ENCODE measurements at regions not wholly inside any gene's neighbourhood (a gene's known extent, or its start where the extent isn't known, plus 50 kb on each side); places are given as distances from the start of the nearest gene placed in this dataset.

DNA sequence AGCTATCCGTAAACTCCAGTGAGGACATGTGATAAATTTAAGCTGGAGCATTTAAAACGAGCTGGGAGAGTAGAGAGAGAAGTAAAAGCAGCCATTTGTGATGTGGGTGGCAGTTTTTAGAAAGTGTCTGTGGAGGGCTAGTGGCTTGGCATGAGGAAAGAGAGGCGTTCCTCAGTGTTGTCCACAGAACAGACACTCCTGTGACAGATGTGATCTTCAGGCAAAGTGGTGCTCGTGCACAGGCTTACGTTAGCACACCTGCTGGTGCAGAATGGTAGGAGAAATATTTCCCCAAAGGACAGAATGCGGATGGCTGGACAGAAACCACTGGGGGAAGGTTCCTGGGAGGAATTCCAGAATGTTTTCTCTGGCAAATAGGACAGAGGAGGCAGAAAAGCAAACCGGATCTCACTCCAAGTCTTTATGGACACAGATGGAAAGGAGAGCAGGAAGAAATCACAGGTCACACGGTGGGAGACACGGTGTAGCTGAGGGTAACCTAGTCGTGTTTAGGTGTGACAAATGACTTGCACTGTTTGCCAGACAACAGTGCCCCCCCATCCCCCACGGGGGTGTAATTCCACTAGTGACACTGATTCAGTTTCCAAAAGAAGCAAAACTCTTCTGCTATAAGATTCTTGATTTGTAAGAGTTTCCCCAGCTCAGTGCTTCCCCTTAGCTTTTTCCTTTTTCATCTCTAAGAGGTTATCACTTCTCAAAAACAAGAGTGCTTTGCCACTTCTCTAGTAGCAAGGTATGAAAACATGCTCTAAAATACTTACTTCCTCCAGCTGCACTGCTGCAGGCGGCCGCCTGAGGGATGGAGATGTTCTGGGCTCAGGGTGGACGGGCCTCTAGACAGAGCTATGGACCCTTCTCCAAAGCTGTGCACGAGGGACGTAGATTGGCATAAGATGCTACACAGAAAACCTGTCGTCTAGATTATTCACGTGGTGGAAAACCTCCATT lies 293.2 kb downstream of the QKI start:
- DNase-seq: peak in 1 of 2 donors; percentile 7

DNA sequence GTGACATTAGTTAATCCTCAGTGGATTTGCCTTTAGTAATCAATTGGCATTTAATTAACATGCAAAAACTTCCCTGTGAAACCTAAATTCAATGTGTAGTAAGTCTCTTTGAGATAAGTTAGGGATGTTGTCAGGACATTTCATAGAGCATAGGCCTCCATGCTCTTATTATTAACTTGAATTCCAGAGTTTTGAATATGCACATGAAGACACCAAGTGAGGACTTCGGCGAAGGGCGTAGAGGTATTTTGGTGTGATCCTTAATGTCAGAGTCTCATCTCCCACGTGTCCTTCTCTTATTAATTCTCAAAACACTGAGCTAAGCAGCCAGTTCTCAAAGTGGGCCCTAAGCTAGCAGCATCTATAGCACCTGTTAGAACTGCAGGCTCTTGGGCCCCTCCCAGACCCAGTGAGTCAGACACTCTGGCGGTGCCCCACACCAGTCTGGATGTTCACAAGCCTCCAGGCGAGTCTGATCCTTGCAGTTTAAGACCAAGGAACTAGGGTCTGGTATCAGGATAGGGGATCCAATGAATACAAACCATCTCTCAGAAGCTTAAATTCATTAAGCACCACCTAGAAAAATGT lies 292.1 kb downstream of the QKI start:
- DNase-seq: no peak

DNA sequence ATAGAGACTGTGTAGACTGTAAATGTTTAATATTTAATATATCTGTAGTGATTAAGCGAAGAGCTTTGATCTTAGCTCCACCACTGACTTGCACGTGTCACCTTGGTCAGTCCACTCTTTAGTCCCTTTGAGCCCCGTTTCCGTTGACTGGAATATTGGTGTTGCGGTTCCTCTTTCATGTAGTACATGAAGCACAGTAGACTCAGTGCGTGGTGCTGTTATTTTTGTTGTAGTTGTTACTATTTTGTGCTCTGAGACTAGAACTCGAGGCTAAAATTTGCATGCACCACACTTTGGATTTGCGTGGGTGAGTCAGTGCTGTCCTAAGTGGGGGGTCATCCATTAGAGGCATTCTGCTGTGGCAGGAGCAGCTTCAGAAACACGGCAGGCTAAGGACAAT lies 291.4 kb downstream of the QKI start:
- DNase-seq: peak in 1 of 2 donors; percentile 35

DNA sequence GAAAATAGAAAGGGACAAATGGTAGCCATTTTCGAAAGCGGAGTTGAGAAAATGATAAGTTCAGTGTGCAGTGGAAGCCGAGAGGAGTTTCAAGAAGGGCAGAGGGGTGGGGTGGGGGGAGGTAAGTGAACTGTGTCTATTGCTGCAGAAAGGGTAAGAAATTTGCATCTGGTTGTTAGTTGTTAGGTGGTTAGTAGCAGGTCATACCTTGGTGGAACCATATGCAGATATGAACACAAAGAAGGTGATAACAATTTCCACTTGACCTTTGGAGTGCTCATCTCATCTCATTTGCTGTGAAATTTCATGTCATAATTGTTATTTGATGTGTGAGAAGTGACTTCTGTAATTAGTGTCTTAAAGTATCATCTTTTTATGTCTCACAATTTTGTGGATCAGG lies 288.2 kb downstream of the QKI start:
- no peak for DNase-seq

DNA sequence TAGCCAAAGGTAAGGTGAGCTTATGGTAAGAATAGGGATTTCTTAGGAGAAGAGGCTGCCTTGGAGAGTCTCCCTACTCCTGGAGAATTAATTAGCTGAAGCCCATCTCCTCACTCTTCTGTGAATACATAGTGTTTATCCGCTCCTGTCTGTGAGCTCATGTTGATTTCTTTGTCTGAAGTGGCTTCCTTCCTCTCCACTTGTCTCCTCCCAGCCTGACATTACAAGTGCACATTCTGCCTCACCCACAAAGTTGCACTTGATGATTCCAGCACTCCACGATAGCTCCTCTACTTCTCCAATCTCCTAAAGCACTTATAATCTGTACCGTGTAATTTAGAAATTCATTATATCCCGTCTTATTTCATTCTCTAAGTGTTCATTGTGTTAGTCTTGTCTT lies 287.2 kb downstream of the QKI start:
- peak; percentile 32 to 43 for DNase-seq

DNA sequence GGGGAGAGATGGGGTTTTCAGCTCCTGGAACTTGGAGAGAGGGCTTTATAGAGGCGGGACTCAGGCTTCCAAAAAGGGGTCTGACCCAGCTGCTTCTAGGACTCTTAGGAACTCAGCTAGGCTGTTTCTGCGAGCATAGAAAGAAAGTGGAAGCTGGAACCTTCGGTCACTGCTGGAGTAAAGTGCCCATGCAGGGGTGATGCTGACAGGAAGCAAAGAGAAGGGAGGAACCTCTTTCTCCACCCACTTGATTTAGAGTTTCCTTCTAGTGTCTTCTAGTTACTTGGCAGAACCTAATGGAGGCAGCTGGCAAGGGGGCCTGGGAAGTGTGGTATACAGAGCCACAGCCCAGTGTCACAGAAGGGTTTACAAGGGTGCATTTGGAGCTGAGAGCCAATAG lies 283.6 kb downstream of the QKI start:
- DNase-seq: peak; percentile 43 to 51

DNA sequence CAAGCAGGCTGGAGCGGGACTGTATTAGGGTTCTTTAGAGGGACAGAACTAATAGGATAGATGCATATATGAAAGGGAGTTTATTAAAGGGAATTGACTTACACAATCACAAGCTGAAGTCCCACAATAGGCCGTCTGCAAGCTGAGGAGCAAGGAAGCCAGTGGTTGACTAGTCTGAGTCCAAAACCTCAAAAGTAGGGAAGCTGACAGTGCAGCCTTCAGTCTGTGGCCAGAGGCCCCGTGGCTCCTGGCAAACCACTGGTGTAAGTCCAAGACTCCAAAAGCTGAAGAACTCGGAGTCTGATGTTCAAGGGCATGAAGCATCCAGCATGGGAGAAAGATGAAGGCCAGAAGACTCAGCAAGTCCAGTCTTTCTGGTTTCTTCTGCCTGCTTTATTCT lies 281.8 kb downstream of the QKI start:
- DNase-seq: peak; percentile 53 to 59

DNA sequence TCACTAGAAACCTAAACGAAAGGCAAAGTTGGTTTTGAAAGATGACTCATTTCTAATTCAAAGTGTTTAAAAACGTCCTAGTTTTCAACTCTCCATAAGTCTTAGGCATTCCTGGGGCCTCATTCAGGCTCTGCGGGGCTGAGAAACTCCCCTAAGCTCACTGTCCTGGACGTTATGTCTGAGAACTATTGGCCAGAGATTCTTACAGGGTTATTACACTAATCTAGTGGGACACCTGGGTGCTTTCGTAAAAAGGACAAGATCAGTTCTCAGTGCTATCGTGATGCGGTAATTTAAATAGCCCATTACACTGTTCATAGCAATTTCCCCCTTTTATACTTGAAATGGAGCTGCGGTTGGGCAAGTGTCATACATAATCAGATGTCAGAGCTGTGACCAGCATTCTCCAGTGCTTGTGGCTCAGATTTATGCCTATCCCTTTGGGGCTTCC lies 280.9 kb downstream of the QKI start:
- DNase-seq: no peak

DNA sequence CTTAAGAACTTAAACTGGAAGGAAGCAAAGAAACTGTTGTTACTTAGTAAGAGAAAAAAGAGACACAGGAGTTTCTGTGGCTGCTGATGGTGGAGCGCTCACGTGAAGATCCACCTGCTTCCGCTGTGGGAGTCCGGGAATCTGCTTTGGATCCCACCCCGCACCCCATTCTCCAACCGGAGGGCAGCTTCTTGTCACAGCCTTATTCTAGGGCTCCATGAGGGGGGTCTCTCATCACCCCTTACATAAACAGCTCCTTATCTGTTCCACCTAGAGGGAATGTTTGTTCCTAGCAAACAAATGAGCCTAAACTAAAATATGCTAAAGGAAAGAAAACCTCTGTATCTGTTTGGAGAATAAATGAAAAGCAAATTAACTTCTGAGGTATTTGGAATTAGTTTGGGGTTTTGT lies 280.5 kb downstream of the QKI start:
- DNase-seq: no peak

DNA sequence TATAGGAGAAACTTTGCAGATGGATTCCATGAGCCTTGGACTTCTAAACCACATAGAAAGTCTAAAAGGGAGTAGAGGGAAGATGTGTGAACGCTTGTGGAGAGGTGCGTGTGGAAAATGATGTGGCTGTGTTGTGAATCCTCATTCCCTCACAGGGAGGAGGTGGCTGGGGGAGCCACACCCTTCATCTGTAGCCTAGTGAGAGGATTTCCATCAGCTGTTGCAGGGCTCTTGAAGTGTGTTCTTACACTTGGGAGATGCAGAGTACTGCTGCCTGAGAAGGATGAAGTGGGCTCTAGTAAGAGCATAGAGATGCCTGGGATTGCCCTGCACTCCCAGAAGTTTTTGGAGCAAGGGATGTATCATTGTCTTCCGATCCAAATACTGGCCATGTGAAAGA lies 279.6 kb downstream of the QKI start:
- DNase-seq: no peak

DNA sequence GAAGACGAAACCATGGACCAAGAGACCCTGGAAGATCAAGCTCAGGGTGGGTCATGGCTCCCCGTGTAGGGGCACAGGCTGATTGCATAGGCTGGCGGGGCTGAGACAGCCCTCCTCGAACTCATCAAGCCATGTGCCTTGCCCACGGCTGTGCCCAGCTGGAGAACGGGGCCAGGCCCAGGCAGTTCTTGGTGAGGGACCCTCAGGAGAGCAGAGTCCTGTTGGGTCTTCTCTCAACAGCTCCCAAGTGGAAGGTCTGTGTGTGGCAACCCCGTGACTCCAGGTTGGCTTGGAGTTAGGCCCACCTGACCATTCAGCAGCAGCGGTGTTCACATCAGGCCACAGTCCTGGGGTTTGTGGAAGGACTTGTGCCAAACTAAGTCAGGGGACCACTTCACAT lies 276.5 kb downstream of the QKI start:
- no peak for DNase-seq

DNA sequence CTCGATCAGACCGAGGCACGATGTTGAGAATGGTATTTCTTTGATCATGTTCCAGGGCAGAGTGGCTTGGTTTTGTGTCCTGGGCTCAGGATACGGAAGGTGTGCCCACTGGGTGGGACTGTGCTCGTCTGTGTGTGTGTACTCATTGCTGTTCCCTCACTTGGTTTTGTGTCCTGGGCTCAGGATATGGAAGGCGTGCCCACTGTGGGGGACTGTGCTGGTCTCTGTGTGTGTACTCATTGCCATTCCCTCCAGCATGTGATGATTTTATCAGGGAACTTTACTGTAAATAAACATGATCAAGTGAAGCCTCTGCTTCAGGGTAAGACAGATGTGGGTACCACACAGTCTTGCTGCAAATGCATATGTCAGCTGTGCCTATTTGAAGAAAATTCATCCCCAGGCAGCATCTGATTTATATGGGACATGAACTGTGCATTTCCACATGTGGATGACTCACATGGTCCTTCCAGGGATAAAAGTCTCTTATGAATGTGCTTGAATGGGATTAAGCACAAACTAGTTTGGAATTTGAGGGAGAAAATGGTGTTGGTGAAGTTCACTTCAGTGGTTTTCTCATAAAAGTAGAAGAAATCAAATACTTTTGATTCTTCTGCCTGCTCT lies 274.3 kb downstream of the QKI start:
- no peak for DNase-seq

DNA sequence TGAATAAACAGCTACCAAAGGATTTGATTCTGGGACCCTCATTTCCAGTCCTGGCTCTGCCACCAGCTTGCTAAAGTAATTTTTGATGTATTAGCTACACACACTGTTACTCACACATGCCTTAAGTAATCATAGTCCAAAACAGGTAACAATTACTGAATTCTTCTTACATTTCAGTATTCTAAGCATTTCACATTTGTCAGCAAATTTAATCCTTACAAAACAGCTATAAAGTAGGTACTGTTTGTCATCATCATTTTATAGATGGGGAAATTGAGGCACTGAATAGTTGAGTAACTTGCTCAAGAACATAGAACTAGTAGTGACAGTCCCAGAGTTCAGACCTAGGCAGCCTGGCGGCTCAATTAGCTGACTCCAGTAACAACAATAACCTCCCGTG lies 272.6 kb downstream of the QKI start:
- no peak for DNase-seq

DNA sequence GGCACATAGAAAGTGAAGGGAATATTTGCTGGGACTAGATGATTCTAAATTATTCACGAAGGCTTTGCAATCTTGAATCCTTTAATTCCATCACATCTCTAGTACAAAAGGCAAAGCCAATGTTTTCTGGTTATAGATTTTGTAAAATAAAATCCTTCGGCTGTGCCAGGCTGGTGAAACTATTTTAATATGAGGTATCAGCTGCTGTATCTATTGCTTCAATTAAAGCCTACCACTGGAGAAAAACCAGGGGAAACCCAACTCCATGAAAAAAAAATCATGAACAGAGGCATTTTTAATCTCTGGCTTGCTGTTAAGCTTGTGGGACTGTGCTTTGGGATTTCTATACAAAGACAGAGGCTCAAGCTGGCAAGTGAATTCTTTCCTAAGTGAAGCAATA lies 271.8 kb downstream of the QKI start:
- DNase-seq: no peak

DNA sequence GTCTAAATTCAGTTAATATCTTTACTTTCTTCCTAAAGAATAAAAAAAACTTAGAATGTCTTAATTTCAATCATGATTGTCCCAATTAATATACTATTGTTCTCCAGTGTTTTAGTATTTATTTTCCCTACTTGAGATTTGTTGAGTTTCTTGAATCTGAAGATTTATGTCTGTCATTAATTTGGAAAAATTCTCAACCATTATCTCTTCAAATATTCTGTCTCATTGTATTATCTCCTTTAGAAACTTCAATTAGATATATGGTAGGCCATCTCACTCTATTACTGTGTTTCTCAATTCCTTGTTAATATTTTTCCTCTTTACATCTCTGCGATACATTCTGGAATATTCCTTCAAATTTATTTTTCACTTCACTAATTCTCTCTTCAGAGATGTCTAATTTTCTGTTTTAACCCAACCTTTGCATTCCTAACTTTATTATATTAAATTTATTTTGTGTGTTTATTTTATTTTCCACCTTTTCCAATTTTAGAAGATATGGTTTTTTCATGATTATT lies 268.6 kb downstream of the QKI start:
- DNase-seq: no peak

DNA sequence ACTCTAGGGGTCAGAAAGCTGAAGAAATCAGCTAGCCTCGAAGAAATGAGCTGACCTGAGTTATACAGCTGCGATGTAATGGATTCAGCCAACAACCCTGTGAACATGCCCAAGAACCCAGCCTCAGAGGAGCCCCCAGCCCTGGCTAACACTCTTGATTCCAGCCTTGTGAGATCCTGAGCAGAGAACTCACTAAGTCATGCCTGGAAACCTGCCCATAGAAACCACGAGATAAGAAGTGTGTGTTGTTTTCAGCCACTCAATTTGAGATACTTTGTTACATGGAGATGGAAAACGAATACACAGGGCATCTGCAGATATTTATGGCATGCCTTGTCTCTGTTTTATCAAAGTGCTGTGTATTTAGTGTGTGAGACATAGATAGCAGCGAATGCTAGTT lies 265.2 kb downstream of the QKI start:
- DNase-seq: no peak

DNA sequence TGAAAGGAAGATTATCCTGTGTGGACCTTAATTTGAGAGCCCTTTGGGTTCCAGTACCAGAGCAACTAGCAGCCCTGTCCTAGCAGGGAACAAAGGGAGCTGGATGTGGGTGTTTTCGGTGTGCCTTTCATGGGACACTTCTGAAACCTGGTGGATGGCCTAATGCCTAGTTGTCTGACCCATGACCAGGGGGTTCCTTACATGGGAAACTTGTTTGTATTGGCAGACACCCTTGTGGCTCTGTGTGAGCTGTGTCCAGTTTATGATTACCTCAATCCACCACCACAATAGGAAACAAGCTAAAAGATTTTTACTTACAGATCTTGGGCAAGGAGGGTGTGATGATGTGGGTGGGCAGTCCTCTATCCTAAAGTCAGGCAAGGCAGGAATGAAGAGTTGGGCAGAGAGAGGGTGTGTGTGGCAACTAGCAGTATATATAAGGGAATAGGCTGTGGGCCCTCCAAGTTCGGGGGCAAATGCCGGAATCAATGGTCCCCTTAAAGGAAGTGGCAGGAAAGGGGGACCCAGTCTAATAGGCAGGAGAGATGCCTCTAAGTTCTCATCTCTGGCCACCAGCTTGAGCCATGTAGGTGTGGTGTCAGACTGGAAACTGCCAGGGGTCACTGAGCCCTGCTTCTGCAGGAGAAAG lies 264.6 kb downstream of the QKI start:
- DNase-seq: no peak

DNA sequence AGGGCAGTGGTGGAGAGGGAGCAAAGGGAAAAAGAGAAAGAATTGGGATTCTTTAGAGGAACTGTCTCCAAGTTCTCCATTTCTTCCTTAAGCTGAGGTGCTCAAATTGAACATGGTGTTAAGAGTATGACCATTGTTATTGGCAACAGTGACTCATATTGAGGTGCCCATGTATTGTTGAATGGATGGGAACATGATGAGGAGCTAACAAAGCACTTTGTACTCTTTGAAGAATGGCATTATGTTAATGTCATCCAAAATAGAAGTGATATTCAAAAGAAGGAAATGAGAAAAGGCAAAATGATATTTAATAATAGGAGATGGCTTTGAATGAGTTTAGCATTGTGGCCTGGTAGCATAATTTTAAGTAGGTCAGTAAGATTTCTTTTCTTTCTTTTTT lies 261.1 kb downstream of the QKI start:
- DNase-seq: no peak

DNA sequence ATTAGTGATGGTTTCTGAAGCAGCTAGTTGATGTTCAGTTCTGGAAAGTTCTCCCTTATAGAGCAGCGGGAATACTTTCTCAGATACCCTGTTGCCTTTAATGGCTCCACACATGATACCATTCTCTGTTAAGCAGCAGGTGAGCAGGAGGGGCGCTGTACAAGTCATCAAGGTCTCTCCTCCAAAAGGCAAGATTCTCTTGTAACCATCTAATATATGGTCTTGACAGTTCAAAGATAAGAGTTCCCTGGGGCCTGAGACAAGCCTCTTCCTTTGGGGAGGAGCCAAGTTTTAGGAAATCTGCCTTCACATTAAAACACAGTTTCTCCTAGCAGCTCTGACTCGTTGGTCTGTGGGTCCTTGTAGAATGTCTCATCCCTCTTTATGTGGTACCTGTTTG lies 258.2 kb downstream of the QKI start:
- no peak for DNase-seq

DNA sequence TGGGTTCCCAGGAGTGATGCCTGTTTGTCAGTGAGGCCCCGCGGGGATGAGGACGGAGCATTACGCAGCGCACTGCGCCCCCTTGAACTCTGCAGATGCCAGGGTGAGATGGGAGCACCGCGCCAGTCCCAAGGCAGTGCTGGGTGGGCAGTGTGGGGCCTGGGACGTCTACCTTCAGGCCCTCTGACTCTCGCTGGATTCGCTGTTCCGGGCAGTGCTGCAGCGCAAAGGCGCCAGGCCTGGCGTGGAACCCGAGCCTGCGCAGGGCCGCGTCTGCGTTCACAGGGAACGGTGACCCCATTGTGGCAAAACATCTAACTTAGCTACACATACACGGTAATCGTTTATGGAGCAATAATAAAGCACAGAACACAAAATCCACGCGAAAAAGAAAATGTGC lies 257.3 kb downstream of the QKI start:
- DNase-seq: no peak

DNA sequence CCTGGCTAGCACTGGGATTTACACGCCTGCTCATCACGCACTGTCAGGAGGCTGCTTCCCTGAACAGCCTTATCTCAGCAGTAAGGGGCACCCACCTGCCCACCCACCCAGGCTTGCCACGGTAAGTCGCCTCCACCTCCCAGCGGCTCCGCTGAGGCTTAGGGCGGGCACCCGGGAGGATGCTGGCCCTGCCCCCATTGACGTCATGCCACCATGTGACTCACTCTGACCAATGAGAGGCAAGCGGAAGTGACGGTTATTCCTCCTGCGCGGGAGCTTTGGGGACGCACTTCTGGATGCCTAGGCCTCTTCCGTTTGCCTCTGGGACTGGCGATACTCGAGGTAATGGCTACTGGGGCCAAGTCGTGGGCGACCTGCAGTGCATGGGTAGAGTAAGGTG lies 256.8 kb downstream of the QKI start:
- DNase-seq: no peak

DNA sequence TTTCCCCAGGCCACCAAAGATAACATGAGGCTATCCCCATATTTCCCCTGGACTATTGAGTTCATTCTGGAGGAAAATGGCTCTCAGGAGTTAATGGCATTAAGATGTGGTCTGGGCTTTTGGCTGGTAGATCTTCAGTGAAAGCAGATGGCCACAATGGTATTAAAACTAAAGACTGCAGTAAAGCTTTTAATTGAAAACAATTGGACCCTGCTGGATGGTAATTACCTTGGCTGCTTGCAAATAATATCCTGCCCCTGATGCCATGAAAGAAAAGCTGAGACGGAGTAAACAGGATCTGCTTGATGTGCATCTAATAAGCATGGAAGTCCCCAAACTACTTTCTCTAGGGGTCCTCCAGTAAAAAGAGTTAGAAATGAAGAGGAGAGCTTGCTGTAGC lies 255.8 kb downstream of the QKI start:
- no peak for DNase-seq

DNA sequence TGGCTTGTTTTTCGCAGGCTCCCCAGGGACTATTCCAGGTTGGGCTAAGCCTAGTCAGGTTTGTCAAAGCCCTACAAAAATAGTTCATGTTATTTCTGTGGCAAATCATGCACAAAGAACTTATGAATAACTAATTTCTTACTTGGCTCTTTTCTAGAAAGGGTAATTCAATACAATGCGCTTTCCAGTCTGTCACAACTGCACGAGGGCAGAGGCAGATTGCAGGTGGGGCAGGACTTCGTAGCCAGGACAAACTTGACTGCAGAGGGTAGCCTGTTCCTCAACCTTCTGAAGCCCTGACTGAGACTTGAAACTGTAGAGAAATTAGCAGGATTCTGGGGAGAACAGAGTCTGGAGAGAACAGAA lies 253.5 kb downstream of the QKI start:
- DNase-seq: no peak
